Ectodermal cell (in vitro differentiated cells): ENCODE measurements at regions not wholly inside any gene's neighbourhood (a gene's known extent, or its start where the extent isn't known, plus 50 kb on each side); places are given as distances from the start of the nearest gene placed in this dataset.

Source experiments
- H3K27ac ChIP-seq: 2 replicates; pipeline ENCODE4 v1.7.0; 2013; ENCODE audit warnings: mild to moderate bottlenecking, low read depth, low read length; ENCODE audit not compliant: insufficient read depth, poor library complexity, severe bottlenecking
- H3K27me3 ChIP-seq: 2 replicates; pipeline ENCODE4 v1.7.0; 2013; ENCODE audit warnings: mild to moderate bottlenecking, low read length; ENCODE audit not compliant: insufficient read depth, control insufficient read depth, poor library complexity, severe bottlenecking
- H3K36me3 ChIP-seq: one replicate; pipeline ENCODE4 v1.7.0; 2013; ENCODE audit warnings: low read length; ENCODE audit not compliant: control insufficient read depth, insufficient read depth
- H3K4me1 ChIP-seq: one replicate; pipeline ENCODE4 v1.7.0; 2013; ENCODE audit warnings: low read length; ENCODE audit not compliant: control insufficient read depth, insufficient read depth
- H3K4me3 ChIP-seq: 2 replicates; pipeline ENCODE4 v1.7.0; 2013; ENCODE audit warnings: low read depth, low read length, control low read depth; ENCODE audit not compliant: insufficient read depth
- H3K9me3 ChIP-seq: 2 replicates; pipeline ENCODE4 v1.7.0; 2013; ENCODE audit warnings: mild to moderate bottlenecking, low read length, moderate library complexity; ENCODE audit not compliant: control insufficient read depth
- WGBS, 2 experiments: methylation state at CpG; one replicate each; pipeline ENCODE4 v1.1.7; 2013; ENCODE audit warnings: missing lambda C conversion rate in 2 of 2; 5-methylcytosine and 5-hydroxymethylcytosine counted together

DNA sequence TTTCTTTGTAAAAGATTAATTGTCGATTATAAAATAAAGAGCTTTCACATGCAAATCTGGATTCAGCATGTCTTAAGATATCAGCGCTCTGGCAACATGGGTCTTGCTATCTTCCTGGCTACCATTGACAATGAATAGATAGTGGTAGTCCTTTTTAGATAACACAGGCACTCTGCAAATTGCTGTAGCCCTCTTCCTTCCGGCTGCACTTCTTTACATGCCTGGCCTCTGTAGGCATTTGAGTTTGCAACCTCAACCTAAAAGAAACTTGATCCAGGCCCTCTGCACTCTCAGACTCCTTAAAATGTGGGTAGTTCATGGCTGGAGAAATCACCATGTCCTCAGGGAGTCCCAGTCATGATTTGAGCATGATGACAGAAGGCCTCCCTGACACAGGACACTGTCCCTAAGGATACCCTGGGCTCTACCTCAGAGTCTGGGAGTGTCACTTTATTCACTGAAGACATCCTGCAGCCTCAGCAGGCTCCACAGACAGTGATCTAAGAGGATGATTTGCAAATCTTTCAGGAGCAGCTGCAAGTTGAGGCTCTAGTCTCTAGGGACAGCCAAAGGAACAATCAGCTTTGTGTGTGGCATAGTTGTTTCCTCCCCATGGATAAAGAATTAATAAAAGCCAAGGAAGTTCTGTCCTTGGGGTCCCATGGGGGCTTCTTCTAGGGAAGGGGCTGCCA, 529.4 kb downstream of the RBFOX1 start:
- H3K4me3 ChIP-seq: no peak overlapping the region
- WGBS, 2 experiments: 91 to 95% methylated on average over 3 of the region's 3 CpGs
- no peaks in the 10 kb centered on the region for H3K36me3 ChIP-seq
- peak overlapping the region; percentile 16 for H3K27ac ChIP-seq
- H3K9me3 ChIP-seq: no peaks in the 10 kb centered on the region
- no peaks in the 10 kb centered on the region for H3K27me3 ChIP-seq
- no peaks in the 10 kb centered on the region for H3K4me1 ChIP-seq

GRCh38 chr16:7853197-7853596, 520.6 kb downstream of the RBFOX1 start:
- Histone ChIP-seq H3K27ac (no peak overlapping the region), H3K27me3 (no peaks in the 10 kb centered on the region), H3K4me1 (no peaks in the 10 kb centered on the region), H3K4me3 (no peak overlapping the region), H3K36me3 (no peaks in the 10 kb centered on the region), H3K9me3 (no peaks in the 10 kb centered on the region)
- WGBS, 2 experiments: 93 to 95% methylated on average over 1 of the region's 3 CpGs

DNA sequence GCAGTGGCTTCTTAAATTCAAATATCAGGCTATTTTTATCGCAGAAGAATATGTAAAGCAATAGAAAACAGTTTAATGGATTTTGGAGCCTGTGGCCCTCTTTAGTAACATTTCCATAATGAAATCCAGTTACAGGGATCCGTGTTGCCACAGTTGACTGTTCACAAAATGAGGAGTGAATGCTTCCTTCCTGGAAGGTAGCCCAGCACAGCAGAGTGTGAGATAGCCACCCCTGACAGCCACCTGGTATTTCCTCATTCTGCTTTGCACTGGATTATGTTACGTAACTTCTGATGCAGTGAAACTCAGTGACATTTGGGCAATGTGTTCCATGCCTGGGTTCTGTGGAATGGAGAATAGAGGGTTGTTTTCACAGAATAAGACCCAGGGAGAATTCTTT, 517.2 kb downstream of the RBFOX1 start:
- Histone ChIP-seq H3K9me3 (no peaks in the 10 kb centered on the region), H3K4me1 (no peaks in the 10 kb centered on the region), H3K4me3 (no peak overlapping the region), H3K36me3 (no peaks in the 10 kb centered on the region), H3K27me3 (no peaks in the 10 kb centered on the region), H3K27ac (no peak overlapping the region)
- WGBS, 2 experiments: 83 to 85% methylated on average over 2 to 3 of the region's 3 CpGs

GRCh38 chr16:7843261-7843660, 510.6 kb downstream of the RBFOX1 start:
- H3K4me3 ChIP-seq: no peak overlapping the region
- H3K4me1 ChIP-seq: peaks cover 5% of the 10 kb centered on the region
- no peak overlapping the region for H3K27ac ChIP-seq
- H3K36me3 ChIP-seq: no peaks in the 10 kb centered on the region
- WGBS, 2 experiments: 84% methylated on average over 7 of the region's 7 CpGs
- H3K9me3 ChIP-seq: peaks cover 2% of the 10 kb centered on the region
- H3K27me3 ChIP-seq: no peaks in the 10 kb centered on the region

DNA sequence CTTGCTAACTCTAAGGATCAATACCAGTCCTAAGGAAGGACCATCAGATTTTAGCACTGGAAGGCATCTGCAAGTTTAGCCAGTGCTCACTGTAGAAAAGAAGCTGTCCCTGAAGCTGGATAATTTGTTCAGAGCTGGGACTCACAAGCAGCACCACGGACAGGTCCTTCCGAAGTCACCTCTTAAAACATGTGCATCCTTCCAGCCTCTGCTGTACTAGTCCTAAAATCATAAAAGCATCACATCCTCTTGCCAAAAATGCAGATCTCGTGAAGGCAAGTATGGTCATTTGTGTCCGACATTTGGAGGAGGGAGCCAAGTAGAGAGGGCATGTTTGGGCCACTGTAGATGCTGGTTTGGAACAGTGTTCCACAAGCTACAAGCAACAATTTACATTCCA, 506.9 kb downstream of the RBFOX1 start:
- Histone ChIP-seq H3K9me3 (peaks cover 2% of the 10 kb centered on the region), H3K36me3 (no peaks in the 10 kb centered on the region), H3K27ac (no peak overlapping the region), H3K27me3 (no peaks in the 10 kb centered on the region), H3K4me1 (peaks cover 5% of the 10 kb centered on the region), H3K4me3 (no peak overlapping the region)
- 80 to 87% methylated on average over 4 of the region's 4 CpGs for WGBS, 2 experiments

GRCh38 chr16:7834771-7835431, 502.3 kb downstream of the RBFOX1 start:
- no peak overlapping the region for H3K27ac ChIP-seq
- H3K9me3 ChIP-seq: no peaks in the 10 kb centered on the region
- 74% methylated on average over 1 of the region's 1 CpG; no CpG with 5 or more reads in 1 of the 2 experiments for WGBS, 2 experiments
- H3K4me1 ChIP-seq: no peaks in the 10 kb centered on the region
- no peaks in the 10 kb centered on the region for H3K36me3 ChIP-seq
- H3K27me3 ChIP-seq: no peaks in the 10 kb centered on the region
- no peak overlapping the region for H3K4me3 ChIP-seq

- no peaks in the 10 kb centered on the region for H3K4me1 ChIP-seq
- no peak overlapping the region for H3K27ac ChIP-seq
- H3K27me3 ChIP-seq: no peaks in the 10 kb centered on the region
- no peaks in the 10 kb centered on the region for H3K9me3 ChIP-seq
- no peak overlapping the region for H3K4me3 ChIP-seq
- WGBS, 2 experiments: 91 to 94% methylated on average over 4 of the region's 4 CpGs
- H3K36me3 ChIP-seq: no peaks in the 10 kb centered on the region
Measured at GRCh38 chr16:7820816-7821215, 488.2 kb downstream of the RBFOX1 start.

GRCh38 chr16:7805686-7806396, 473.2 kb downstream of the RBFOX1 start:
- Histone ChIP-seq H3K4me3 (no peak overlapping the region), H3K4me1 (no peaks in the 10 kb centered on the region), H3K27ac (no peak overlapping the region), H3K27me3 (no peaks in the 10 kb centered on the region), H3K9me3 (no peaks in the 10 kb centered on the region), H3K36me3 (no peaks in the 10 kb centered on the region)
- 93 to 100% methylated on average over 6 to 8 of the region's 8 CpGs for WGBS, 2 experiments

- H3K27ac ChIP-seq: no peak overlapping the region
- WGBS, 2 experiments: 97% methylated on average over 10 of the region's 10 CpGs
- H3K36me3 ChIP-seq: no peaks in the 10 kb centered on the region
- no peaks in the 10 kb centered on the region for H3K27me3 ChIP-seq
- no peaks in the 10 kb centered on the region for H3K4me1 ChIP-seq
- no peak overlapping the region for H3K4me3 ChIP-seq
- no peaks in the 10 kb centered on the region for H3K9me3 ChIP-seq
Measured at GRCh38 chr16:7804635-7805195, 472.1 kb downstream of the RBFOX1 start.

DNA sequence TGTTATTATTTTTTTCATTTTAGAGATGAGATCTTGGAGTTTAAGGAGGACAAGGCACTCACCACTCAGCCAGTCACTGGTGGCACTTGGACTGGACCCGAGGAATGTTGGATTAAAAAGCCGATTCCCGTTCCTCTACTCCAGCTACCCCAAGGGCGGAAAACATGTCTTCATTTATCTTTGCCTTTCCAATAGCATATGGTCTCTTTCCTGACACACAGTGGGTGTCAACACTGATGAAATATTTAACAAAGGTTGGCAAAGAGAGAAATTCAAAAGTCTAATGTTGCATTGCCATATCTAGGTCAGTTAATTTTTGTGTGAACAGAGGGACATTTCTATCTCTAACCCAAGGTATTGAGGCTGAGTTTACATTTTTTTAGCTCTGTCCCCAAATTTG, 459.7 kb downstream of the RBFOX1 start:
- Histone ChIP-seq H3K27ac (no peak overlapping the region), H3K4me3 (no peak overlapping the region), H3K9me3 (no peaks in the 10 kb centered on the region), H3K4me1 (no peaks in the 10 kb centered on the region), H3K36me3 (no peaks in the 10 kb centered on the region), H3K27me3 (no peaks in the 10 kb centered on the region)
- WGBS, 2 experiments: 91 to 93% methylated on average over 4 of the region's 4 CpGs
